Neural progenitor cell (in vitro differentiated cells): ENCODE measurements at regions not wholly inside any gene's neighbourhood (a gene's known extent, or its start where the extent isn't known, plus 50 kb on each side); places are given as distances from the start of the nearest gene placed in this dataset.

Experiments used
- DNase-seq: peaks from one replicate; pipeline ENCODE4 v3.0.0-alpha.2; 2016; ENCODE audit warnings: low spot score
- H2AFZ ChIP-seq: fragments of 200-600 bp; sonication (generic); replicated peaks from 2 replicates; pipeline ENCODE4 v1.6.1; 2016; ENCODE audit warnings: antibody characterized with exemption
- H3F3A ChIP-seq: fragments of 200-600 bp; sonication (generic); 2 replicates; pipeline ENCODE4 v1.6.1; 2016; ENCODE audit warnings: antibody characterized with exemption, low read depth
- H3K27ac ChIP-seq: fragments of 200-600 bp; sonication (generic); 2 replicates; pipeline ENCODE4 v1.5.1; 2016; ENCODE audit warnings: mild to moderate bottlenecking
- H3K27me3 ChIP-seq: fragments of 200-600 bp; sonication (generic); 2 replicates; pipeline ENCODE4 v1.6.1; 2016; ENCODE audit warnings: mild to moderate bottlenecking, moderate library complexity
- H3K36me3 ChIP-seq: fragments of 200-600 bp; sonication (generic); 2 replicates; pipeline ENCODE4 v1.5.1; 2016
- H3K4me1 ChIP-seq: fragments of 200-600 bp; sonication (generic); 2 replicates; pipeline ENCODE4 v1.6.1; 2016; ENCODE audit warnings: mixed run types
- H3K4me2 ChIP-seq: fragments of 200-600 bp; sonication (generic); 2 replicates; pipeline ENCODE4 v1.6.1; 2016
- H3K4me3 ChIP-seq: fragments of 200-600 bp; sonication (generic); 2 replicates; pipeline ENCODE4 v1.5.1; 2016
- H3K79me2 ChIP-seq: fragments of 200-600 bp; sonication (generic); 2 replicates; pipeline ENCODE4 v1.6.1; 2016; ENCODE audit warnings: low read depth
- H3K9ac ChIP-seq: fragments of 200-600 bp; sonication (generic); 2 replicates; pipeline ENCODE4 v1.6.1; 2016
- H3K9me3 ChIP-seq: fragments of 200-600 bp; sonication (generic); 2 replicates; pipeline ENCODE4 v1.5.1; 2016; ENCODE audit warnings: low read depth
- H4K20me1 ChIP-seq: fragments of 200-600 bp; sonication (generic); 2 replicates; pipeline ENCODE4 v1.6.1; 2016; ENCODE audit warnings: low read depth
- H3K27ac Mint-ChIP-seq: 3 replicates; pipeline ENCODE4 v1.8.0; 2021; ENCODE audit warnings: mixed read lengths
- H3K27me3 Mint-ChIP-seq: 2 replicates; pipeline ENCODE4 v1.8.0; 2022; ENCODE audit warnings: low read depth, mild to moderate bottlenecking, inconsistent platforms, moderate library complexity, mixed read lengths; ENCODE audit not compliant: insufficient read depth
- H3K36me3 Mint-ChIP-seq: 3 replicates; pipeline ENCODE4 v1.8.0; 2021; ENCODE audit warnings: mixed read lengths
- H3K4me1 Mint-ChIP-seq: 3 replicates; pipeline ENCODE4 v1.8.0; 2021; ENCODE audit warnings: mixed read lengths
- H3K4me3 Mint-ChIP-seq: 3 replicates; pipeline ENCODE4 v1.8.0; 2021; ENCODE audit warnings: mild to moderate bottlenecking, moderate library complexity, mixed read lengths
- H3K9me3 Mint-ChIP-seq: 3 replicates; pipeline ENCODE4 v1.8.0; 2020; ENCODE audit warnings: mixed read lengths
- EZH2 ChIP-seq: fragments of 200-600 bp; sonication (generic); IDR thresholded peaks from 2 replicates; pipeline ENCODE4 v1.6.1; 2017; ENCODE audit warnings: antibody characterized with exemption, mild to moderate bottlenecking, moderate library complexity
- EZH2phosphoT487 ChIP-seq: fragments of 200-600 bp; sonication (generic); IDR thresholded peaks from 2 replicates; pipeline ENCODE4 v1.6.1; 2017; ENCODE audit warnings: antibody characterized with exemption
- TF ChIP-seq, protein P1 (sequence below): fragments of 200-600 bp; sonication (generic); IDR thresholded peaks from 2 replicates; pipeline ENCODE4 v1.5.1; 2017; ENCODE audit warnings: antibody characterized with exemption, mild to moderate bottlenecking

- no peak overlapping the region for H3K9ac ChIP-seq
- Mint-ChIP-seq H3K27me3 (no peaks in the 10 kb centered on the region), H3K9me3 (peaks cover 2% of the 10 kb centered on the region), H3K27ac (no peak overlapping the region), H3K36me3 (peaks cover 2% of the 10 kb centered on the region), H3K4me1 (peaks cover 9% of the 10 kb centered on the region), H3K4me3 (no peak overlapping the region)
- no peak for DNase-seq
- no peak overlapping the region for H3K27ac ChIP-seq
- no peaks in the 10 kb centered on the region for H3K36me3 ChIP-seq
- no peaks in the 10 kb centered on the region for H4K20me1 ChIP-seq
- H3K4me1 ChIP-seq, result no peaks in the 10 kb centered on the region
- no peaks in the 10 kb centered on the region for H3K79me2 ChIP-seq
- no peaks in the 10 kb centered on the region for H3F3A ChIP-seq
- H3K9me3 ChIP-seq, result no peaks in the 10 kb centered on the region
- TF ChIP-seq EZH2 (no peak), EZH2phosphoT487 (no peak)
- TF ChIP-seq, protein P1, sequence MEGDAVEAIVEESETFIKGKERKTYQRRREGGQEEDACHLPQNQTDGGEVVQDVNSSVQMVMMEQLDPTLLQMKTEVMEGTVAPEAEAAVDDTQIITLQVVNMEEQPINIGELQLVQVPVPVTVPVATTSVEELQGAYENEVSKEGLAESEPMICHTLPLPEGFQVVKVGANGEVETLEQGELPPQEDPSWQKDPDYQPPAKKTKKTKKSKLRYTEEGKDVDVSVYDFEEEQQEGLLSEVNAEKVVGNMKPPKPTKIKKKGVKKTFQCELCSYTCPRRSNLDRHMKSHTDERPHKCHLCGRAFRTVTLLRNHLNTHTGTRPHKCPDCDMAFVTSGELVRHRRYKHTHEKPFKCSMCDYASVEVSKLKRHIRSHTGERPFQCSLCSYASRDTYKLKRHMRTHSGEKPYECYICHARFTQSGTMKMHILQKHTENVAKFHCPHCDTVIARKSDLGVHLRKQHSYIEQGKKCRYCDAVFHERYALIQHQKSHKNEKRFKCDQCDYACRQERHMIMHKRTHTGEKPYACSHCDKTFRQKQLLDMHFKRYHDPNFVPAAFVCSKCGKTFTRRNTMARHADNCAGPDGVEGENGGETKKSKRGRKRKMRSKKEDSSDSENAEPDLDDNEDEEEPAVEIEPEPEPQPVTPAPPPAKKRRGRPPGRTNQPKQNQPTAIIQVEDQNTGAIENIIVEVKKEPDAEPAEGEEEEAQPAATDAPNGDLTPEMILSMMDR, result no peak
- H3K4me2 ChIP-seq, result no peak overlapping the region
- no peak overlapping the region for H3K4me3 ChIP-seq
- no peak overlapping the region for H2AFZ ChIP-seq
- H3K27me3 ChIP-seq, result no peaks in the 10 kb centered on the region
Observed at GRCh38 chr16:73921295-73921694, 375.3 kb upstream of the PSMD7 start.

DNA sequence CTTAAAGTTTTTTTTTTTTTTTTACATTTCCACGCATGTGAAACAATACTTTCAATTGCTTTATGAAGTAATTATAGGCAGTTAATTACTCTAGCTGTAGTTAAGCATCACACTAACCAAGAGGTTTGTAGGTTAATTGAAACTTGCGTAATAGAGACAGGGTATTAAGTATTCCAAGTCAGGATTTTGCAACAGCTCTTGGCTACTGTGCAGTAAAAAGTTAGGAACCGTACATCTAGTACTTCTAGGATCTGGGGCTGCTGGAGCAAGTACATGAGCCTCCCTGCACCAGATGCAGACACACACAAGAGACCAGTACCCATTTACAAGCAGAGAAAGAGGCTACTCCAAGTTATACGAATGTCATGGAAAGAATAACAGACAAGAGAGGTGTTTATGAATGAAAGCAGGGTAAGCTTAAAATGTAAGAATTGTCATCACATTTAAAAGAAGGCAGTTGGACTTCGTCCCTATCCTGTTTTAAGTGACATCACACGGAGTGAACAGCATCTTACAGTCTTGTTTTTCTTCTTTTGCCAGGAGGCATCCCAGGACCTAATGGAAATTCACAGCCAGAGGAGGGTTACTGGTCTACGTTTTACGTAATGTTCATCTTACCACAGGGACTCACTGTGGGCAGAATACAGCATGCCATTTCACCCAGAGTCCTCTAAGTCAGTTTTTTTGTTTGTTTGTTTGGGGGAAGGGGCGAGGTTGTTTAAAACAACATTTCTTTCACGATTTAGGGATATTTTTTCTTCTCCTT lies 379.6 kb upstream of the PSMD7 start:
- no peaks in the 10 kb centered on the region for H3K27me3 Mint-ChIP-seq
- no peak for DNase-seq
- H3K79me2 ChIP-seq, result no peaks in the 10 kb centered on the region
- TF ChIP-seq, protein P1, result no peak
- TF ChIP-seq EZH2, result no peak
- TF ChIP-seq EZH2phosphoT487, result no peak
- no peak overlapping the region for H3K4me3 ChIP-seq
- H3K9ac ChIP-seq, result no peak overlapping the region
- peaks cover 2% of the 10 kb centered on the region for H3K9me3 Mint-ChIP-seq
- H3K27ac Mint-ChIP-seq, result no peak overlapping the region
- no peaks in the 10 kb centered on the region for H3F3A ChIP-seq
- H3K4me1 Mint-ChIP-seq, result peaks cover 28% of the 10 kb centered on the region
- H4K20me1 ChIP-seq, result no peaks in the 10 kb centered on the region
- H2AFZ ChIP-seq, result peak overlapping the region; percentile 36
- no peaks in the 10 kb centered on the region for H3K9me3 ChIP-seq
- no peak overlapping the region for H3K27ac ChIP-seq
- peaks cover 5% of the 10 kb centered on the region for H3K4me1 ChIP-seq
- H3K27me3 ChIP-seq, result no peaks in the 10 kb centered on the region
- H3K4me3 Mint-ChIP-seq, result no peak overlapping the region
- H3K36me3 ChIP-seq, result no peaks in the 10 kb centered on the region
- no peak overlapping the region for H3K4me2 ChIP-seq
- H3K36me3 Mint-ChIP-seq, result peaks cover 2% of the 10 kb centered on the region

- Mint-ChIP-seq H3K4me3 (no peak overlapping the region), H3K4me1 (peaks cover 28% of the 10 kb centered on the region), H3K9me3 (peaks cover 2% of the 10 kb centered on the region), H3K27me3 (peaks cover 2% of the 10 kb centered on the region), H3K36me3 (peaks cover 2% of the 10 kb centered on the region), H3K27ac (peak overlapping the region; percentile 75)
- no peak overlapping the region for H3K9ac ChIP-seq
- no peaks in the 10 kb centered on the region for H4K20me1 ChIP-seq
- no peak overlapping the region for H3K4me3 ChIP-seq
- H3F3A ChIP-seq, result no peaks in the 10 kb centered on the region
- H3K79me2 ChIP-seq, result no peaks in the 10 kb centered on the region
- peaks cover 5% of the 10 kb centered on the region for H3K4me1 ChIP-seq
- H3K4me2 ChIP-seq, result no peak overlapping the region
- H2AFZ ChIP-seq, result peak overlapping the region; percentile 22
- no peaks in the 10 kb centered on the region for H3K27me3 ChIP-seq
- no peaks in the 10 kb centered on the region for H3K9me3 ChIP-seq
- DNase-seq, result no peak
- H3K27ac ChIP-seq, result no peak overlapping the region
- TF ChIP-seq, protein P1, result no peak
- no peak for TF ChIP-seq EZH2
- no peak for TF ChIP-seq EZH2phosphoT487
- H3K36me3 ChIP-seq, result no peaks in the 10 kb centered on the region
Observed at GRCh38 chr16:73915935-73916334, 380.7 kb upstream of the PSMD7 start.
